GM18951 (cell line): ENCODE measurements at regions not wholly inside any gene's neighbourhood (a gene's known extent, or its start where the extent isn't known, plus 50 kb on each side); places are given as distances from the start of the nearest gene placed in this dataset.

ENCODE experiments used
- POLR2A ChIP-seq: IDR thresholded peaks from 4 replicates; pipeline ENCODE4 v1.6.1; 2011; ENCODE audit warnings: mild to moderate bottlenecking; ENCODE audit not compliant: insufficient read length, insufficient read depth; ENCODE audit errors: extremely low read depth
- in situ Hi-C: fragments of 300-500 bp; cut with MboI; formaldehyde crosslinking; loops from one replicate; pipeline ENCODE4 v1.12.0; 2022; ENCODE audit warnings: low sequenced_read_pairs, mixed read lengths, inconsistent platforms; ENCODE audit not compliant: unreplicated experiment

GRCh38 chr1:31521761-31522555, 54.4 kb upstream of the TINAGL1 start:
- no peak for TF ChIP-seq POLR2A
- in situ Hi-C loops = no loop called here

GRCh38 chr1:31522556-31522845, 53.8 kb upstream of the TINAGL1 start:
- no peak for TF ChIP-seq POLR2A
- in situ Hi-C loops = no loop called here

- no peak for TF ChIP-seq POLR2A
- in situ Hi-C loops = no loop called here
Measured at GRCh38 chr1:31523012-31523411, 53.3 kb upstream of the TINAGL1 start.

GRCh38 chr1:31523769-31524168, 52.5 kb upstream of the TINAGL1 start:
- in situ Hi-C loops = no loop called here
- no peak for TF ChIP-seq POLR2A

GRCh38 chr1:31524186-31524901, 52.0 kb upstream of the TINAGL1 start:
- in situ Hi-C loops = no loop called here
- TF ChIP-seq POLR2A = no peak
